GM21619 (cell line): ENCODE measurements at regions not wholly inside any gene's neighbourhood (a gene's known extent, or its start where the extent isn't known, plus 50 kb on each side); places are given as distances from the start of the nearest gene placed in this dataset.
"Not testable (repeated sequence)": the region's sequence is repeated elsewhere in the genome, so short reads cannot be mapped to it uniquely, and the experiment has no call there.

Source experiments
- ATAC-seq: cut with Tn5 transposase; IDR thresholded peaks from one replicate; pipeline ENCODE4 v1.9.1; 2021; ENCODE audit not compliant: unreplicated experiment

GRCh38 chr1:68826836-68827235 lies 330.0 kb upstream of the DEPDC1 start:
- no peak for ATAC-seq

DNA sequence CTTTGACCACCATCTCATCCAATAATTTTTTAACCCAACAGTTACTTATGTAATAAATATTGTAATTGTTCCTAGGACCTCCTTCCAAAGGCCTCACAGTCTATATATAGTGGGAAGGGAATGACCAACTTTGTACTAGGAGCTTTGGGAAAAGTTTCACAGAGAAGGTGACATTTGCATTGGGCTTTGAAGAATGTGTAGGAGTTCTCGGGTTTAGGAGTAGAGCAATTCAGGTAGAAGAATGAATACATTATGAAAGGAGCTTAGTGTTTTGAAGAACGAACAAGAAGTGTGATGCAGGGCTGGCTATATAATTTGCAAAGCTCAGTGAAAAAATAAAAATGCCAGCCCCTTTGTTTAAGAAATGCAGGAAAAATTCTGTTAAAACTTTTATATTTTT lies 330.4 kb upstream of the DEPDC1 start:
- ATAC-seq, result no peak

DNA sequence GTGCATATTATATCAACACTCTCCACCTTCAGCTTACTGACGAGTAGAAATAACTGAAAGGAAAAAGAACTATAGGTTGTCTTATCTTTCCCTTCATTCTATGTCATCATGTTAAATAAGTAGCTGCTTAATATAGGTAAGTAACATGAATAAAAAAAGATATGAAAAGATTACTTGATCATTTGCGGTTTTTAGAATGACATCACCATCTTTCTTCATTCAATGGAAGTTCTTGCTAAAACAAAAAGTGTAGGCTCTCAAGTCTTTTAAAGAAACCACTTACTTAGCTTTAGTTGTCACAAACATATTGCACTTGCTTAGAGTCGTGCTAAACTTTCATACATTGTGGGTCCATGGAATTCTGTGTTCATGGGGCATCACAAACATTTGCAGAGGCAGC lies 331.1 kb upstream of the DEPDC1 start:
- ATAC-seq, result no peak

DNA sequence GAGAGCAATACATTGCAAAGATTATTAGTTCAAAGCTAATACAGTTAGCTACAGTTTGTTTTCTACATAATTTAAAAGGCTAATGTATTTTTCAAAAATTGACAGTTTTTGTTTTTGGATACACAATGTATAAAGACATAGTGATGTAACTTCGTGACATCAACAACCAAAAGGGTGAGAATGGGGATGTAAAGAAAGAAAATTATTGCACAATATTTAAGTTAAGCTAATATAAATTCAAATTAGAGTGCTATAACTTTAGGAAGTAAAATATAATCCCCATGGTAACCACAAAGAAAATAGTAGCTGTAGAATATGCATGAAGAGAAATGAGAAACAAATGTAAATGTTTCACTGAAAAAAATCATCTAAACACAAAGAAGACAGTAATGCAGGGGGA lies 334.4 kb upstream of the DEPDC1 start:
- ATAC-seq, result no peak

GRCh38 chr1:68848017-68848416 lies 351.1 kb upstream of the DEPDC1 start:
- ATAC-seq, result no peak

- ATAC-seq, result no peak
These were observed 371.7 kb upstream of the DEPDC1 start for GRCh38 chr1:68868606-68869005.

DNA sequence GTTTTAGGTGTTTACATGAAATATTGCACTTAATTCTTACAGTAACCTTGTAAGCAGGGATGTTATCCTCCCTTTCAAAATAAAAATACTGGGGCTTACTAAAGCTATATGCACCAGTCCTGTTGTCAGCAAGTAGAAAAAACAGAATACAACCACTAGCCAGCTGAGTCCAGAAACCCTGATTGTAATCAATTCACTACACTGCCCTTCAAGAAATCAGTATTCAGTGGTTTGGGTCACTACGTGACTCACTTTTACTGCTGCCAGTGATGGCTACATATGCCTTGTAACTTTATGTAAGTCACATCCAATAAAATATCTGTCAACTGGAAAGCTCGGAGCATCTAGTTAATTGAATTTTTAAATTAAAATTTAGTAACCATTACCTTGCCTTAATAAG lies 376.3 kb upstream of the DEPDC1 start:
- ATAC-seq, result no peak

DNA sequence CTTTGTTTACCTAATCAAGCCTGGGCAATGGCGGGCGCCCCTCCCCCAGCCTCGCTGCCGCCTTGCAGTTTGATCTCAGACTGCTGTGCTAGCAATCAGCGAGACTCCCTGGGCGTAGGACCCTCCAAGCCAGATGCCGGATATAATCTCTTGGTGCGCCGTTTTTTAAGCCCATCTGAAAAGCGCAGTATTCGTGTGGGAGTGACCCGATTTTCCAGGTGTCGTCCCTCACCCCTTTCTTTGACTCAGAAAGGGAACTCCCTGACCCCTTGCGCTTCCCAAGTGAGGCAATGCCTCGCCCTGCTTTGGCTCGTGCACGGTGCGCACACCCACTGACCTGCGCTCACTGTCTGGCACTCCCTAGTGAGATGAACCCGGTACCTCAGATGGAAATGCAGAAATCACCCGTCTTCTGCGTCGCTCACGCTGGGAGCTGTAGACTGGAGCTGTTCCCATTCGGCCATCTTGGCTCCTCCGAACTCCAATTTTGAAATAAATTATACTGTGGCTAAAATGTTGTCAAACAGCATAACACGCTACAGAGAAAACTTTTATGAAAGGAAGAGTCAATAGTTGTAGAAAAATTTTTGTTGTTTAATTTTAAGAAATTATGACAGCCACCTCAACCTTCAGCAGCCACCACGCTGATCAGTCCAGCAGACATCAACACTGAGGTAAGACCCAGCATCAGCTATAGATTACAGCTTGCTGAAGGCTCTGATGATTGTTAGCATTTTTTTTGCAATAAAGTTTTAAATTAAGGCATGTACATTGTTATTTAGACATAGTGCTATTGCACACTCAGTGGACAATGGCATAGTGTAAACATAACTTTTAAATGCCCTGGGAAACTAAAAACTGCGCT lies 384.7 kb upstream of the DEPDC1 start:
- not testable (repeated sequence) for ATAC-seq

- ATAC-seq, result no peak
These were observed 392.6 kb upstream of the DEPDC1 start for GRCh38 chr1:68889471-68889870.

DNA sequence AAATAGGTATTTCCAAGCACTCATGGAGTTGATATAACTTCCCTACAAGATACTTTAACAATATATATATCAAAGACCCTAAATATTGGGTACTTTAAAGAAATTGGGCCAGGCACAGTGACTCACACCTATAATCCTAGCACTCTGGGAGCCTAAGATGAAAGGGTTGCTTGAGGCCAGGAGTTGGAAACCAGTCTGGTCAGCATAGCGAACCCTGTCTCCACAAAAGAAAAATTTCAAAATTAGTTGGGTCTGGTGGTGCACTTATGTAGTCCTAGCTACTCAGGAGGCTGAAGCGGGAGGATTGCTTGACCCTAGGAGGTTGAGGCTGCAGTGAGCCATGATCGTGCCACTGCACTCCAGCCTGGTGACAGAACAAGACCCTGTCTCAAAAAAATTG lies 393.9 kb upstream of the DEPDC1 start:
- ATAC-seq, result no peak

- no peak for ATAC-seq
These were observed 407.6 kb upstream of the DEPDC1 start for GRCh38 chr1:68904477-68904876.

DNA sequence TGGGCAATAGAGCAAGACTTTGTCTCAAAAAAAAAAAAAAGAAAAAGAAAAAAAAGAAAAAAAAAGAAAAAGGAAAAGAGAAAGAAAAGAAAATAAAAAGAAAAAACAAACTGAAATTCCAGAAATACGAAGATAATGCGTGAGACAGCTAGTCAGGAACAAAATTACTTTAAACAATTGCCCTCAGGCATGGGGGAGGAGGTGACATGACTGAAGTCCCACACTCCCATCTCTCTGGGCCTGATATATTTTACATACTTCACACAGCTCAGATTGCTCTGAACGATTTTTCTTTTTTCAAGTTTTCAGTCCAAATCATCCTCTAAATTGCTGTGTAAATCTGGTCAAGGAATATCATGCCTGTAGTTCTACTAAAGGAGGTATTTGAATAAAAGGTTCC lies 409.5 kb upstream of the DEPDC1 start:
- no peak for ATAC-seq

DNA sequence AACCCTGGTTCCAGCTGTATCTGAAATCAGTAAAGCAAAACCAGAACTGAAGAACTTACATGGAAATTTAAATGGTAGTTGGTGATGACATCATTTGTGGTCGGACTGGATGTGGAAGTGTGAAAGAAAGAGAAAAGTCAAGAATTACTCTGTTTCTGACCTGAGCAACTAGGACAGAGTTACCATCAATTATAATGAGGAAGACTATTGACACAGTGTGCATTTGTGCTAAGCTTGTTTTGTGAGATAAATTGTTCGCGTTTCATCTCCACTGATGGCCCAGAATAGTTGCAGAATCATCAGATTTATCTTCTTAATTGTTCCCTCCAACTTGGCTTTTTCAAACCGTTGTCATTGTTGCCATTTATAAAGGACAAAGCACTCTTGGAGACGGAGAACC lies 410.6 kb upstream of the DEPDC1 start:
- no peak for ATAC-seq

GRCh38 chr1:68908316-68908715 lies 411.4 kb upstream of the DEPDC1 start:
- ATAC-seq, result no peak

GRCh38 chr1:68916221-68916902 lies 419.5 kb upstream of the DEPDC1 start:
- ATAC-seq, result no peak

GRCh38 chr1:68917456-68917855 lies 420.6 kb upstream of the DEPDC1 start:
- no peak for ATAC-seq

- ATAC-seq, result no peak
These were observed 421.7 kb upstream of the DEPDC1 start for GRCh38 chr1:68918563-68918962.

- no peak for ATAC-seq
These were observed 422.2 kb upstream of the DEPDC1 start for GRCh38 chr1:68919075-68919474.

DNA sequence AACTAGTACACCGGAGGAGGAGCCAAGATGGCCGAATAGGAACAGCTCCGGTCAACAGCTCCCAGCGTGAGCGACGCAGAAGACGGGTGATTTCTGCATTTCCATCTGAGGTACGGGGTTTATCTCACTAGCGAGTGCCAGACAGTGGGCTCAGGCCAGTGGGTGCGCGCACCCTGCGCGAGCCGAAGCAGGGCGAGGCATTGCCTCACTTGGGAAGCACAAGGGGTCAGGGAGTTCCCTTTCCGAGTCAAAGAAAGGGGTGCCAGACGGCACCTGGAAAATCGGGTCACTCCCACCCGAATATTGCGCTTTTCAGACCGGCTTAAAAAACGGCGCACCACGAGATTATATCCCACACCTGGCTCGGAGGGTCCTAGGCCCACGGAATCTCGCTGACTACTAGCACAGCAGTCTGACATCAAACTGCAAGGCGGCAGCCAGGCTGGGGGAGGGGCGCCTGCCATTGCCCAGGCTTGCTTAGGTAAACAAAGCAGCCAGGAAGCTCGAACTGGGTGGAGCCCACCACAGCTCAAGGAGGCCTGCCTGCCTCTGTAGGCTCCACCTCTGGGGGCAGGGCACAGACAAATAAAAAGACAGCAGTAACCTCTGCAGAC lies 426.7 kb upstream of the DEPDC1 start:
- ATAC-seq, result not testable (repeated sequence)

GRCh38 chr1:68930101-68930500 lies 433.2 kb upstream of the DEPDC1 start:
- no peak for ATAC-seq

GRCh38 chr1:68936530-68936929 lies 439.6 kb upstream of the DEPDC1 start:
- ATAC-seq, result no peak

GRCh38 chr1:68938051-68938666 lies 441.3 kb upstream of the DEPDC1 start:
- no peak for ATAC-seq
